Keratinocyte (primary cell): ENCODE measurements at regions not wholly inside any gene's neighbourhood (a gene's known extent, or its start where the extent isn't known, plus 50 kb on each side); places are given as distances from the start of the nearest gene placed in this dataset.

Experiments
- DNase-seq: peaks from one replicate; pipeline ENCODE4 v3.0.0-alpha.2; 2011; ENCODE audit warnings: low read depth, missing footprints, low spot score
- FAIRE-seq: peaks from 2 replicates; lab custom pipeline; 2011; peaks lifted over from hg19 to GRCh38; lab: Jason Lieb, UNC
- H2AFZ ChIP-seq: 2 replicates; pipeline ENCODE4 v1.6.0; 2012; ENCODE audit warnings: low read length, control low read depth, inconsistent platforms; ENCODE audit not compliant: control insufficient read depth
- H3K27ac ChIP-seq: 2 replicates; pipeline ENCODE4 v1.5.1; 2011; ENCODE audit warnings: low read length; ENCODE audit not compliant: control insufficient read depth, insufficient read depth
- H3K27me3 ChIP-seq: 3 replicates; pipeline ENCODE4 v1.6.0; 2011; ENCODE audit warnings: low read length; ENCODE audit not compliant: control insufficient read depth, insufficient read depth; ENCODE audit errors: extremely low read depth
- H3K36me3 ChIP-seq, 2 experiments: 2 replicates in 1 of 2; 3 replicates in 1 of 2; pipeline ENCODE4 v1.5.1; 2011; ENCODE audit warnings: low read length in 2 of 2, mild to moderate bottlenecking in 1 of 2; ENCODE audit not compliant: control insufficient read depth in 2 of 2, insufficient read depth in 2 of 2; ENCODE audit errors: extremely low read depth in 1 of 2
- H3K4me1 ChIP-seq: 3 replicates; pipeline ENCODE4 v1.5.1; 2011; ENCODE audit warnings: low read length; ENCODE audit not compliant: control insufficient read depth, insufficient read depth; ENCODE audit errors: extremely low read depth
- H3K4me2 ChIP-seq: 3 replicates; pipeline ENCODE4 v1.6.0; 2011; ENCODE audit warnings: low read depth, low read length; ENCODE audit not compliant: control insufficient read depth, insufficient read depth; ENCODE audit errors: extremely low read depth
- H3K4me3 ChIP-seq, 3 experiments: fragments of 200-600 bp in 1 of 3; sonication (generic) in 1 of 3; 2 replicates in 2 of 3; 3 replicates in 1 of 3; pipeline ENCODE4 v1.5.1; 2011 to 2016; ENCODE audit warnings: low read length in 3 of 3, mild to moderate bottlenecking in 3 of 3, control low read depth in 2 of 3, inconsistent platforms in 1 of 3, low read depth in 1 of 3, mixed read lengths in 1 of 3, mixed run types in 1 of 3, moderate library complexity in 1 of 3; ENCODE audit not compliant: control insufficient read depth in 2 of 3, insufficient read depth in 2 of 3; ENCODE audit errors: extremely low read depth in 1 of 3
- H3K79me2 ChIP-seq: 2 replicates; pipeline ENCODE4 v1.6.0; 2012; ENCODE audit warnings: low read length; ENCODE audit not compliant: control insufficient read depth, insufficient read depth
- H3K9ac ChIP-seq: 3 replicates; pipeline ENCODE4 v1.6.0; 2011; ENCODE audit warnings: low read length; ENCODE audit not compliant: control insufficient read depth, insufficient read depth; ENCODE audit errors: extremely low read depth
- H3K9me1 ChIP-seq: 3 replicates; pipeline ENCODE4 v1.6.0; 2011; ENCODE audit warnings: low read length; ENCODE audit not compliant: control insufficient read depth, insufficient read depth; ENCODE audit errors: extremely low read depth
- H3K9me3 ChIP-seq: 2 replicates; pipeline ENCODE4 v1.5.1; 2012; ENCODE audit warnings: low read depth, low read length; ENCODE audit not compliant: control insufficient read depth
- H4K20me1 ChIP-seq: 3 replicates; pipeline ENCODE4 v1.6.0; 2011; ENCODE audit warnings: low read length; ENCODE audit not compliant: control insufficient read depth, insufficient read depth; ENCODE audit errors: extremely low read depth
- CTCF ChIP-seq, 3 experiments: IDR thresholded peaks in 1 of 3; conservative IDR thresholded peaks in 1 of 3; optimal IDR thresholded peaks in 1 of 3; 2 replicates in 2 of 3; 3 replicates in 1 of 3; pipeline versions ENCODE3 to v1.5.1; 2011; ENCODE audit warnings: low read length in 3 of 3, mild to moderate bottlenecking in 3 of 3, moderate library complexity in 2 of 3, control low read depth in 1 of 3, inconsistent platforms in 1 of 3; ENCODE audit not compliant: insufficient read depth in 2 of 3; ENCODE audit errors: extremely low read depth in 1 of 3
- EZH2 ChIP-seq: IDR thresholded peaks from one replicate; pipeline ENCODE4 v1.6.1; 2012; ENCODE audit warnings: inconsistent platforms, mild to moderate bottlenecking, low read length, moderate library complexity
- dilution Hi-C: fragments of 300-500 bp; cut with MboI; formaldehyde crosslinking; loops from one replicate; pipeline ENCODE4 v1.7.0; 2020; ENCODE audit warnings: low sequenced_read_pairs; ENCODE audit not compliant: extremely low pct_ligation_motif_present

GRCh38 chr6:62392291-62392690 lies 106.3 kb upstream of the KHDRBS2 start:
- no peaks in the 10 kb centered on the region for H3K36me3 ChIP-seq
- TF ChIP-seq CTCF (optimal IDR thresholded peaks at IDR 0.05 in 1 of 3, IDR thresholded peaks at IDR 0.05 in 1 of 3, conservative IDR thresholded peaks at IDR 0.05 in 1 of 3; ENCODE audit: extremely low read depth in 1 of 3, insufficient read depth in 2 of 3, low read length in 3 of 3) (no peak), EZH2 (no peak)
- DNase-seq (no peak), FAIRE-seq (no peak)
- H3K79me2 ChIP-seq = no peaks in the 10 kb centered on the region
- no peak overlapping the region for H3K27ac ChIP-seq
- H3K9me1 ChIP-seq = no peaks in the 10 kb centered on the region
- H4K20me1 ChIP-seq = no peaks in the 10 kb centered on the region
- H3K4me2 ChIP-seq = no peak overlapping the region
- H2AFZ ChIP-seq = no peak overlapping the region
- H3K4me3 ChIP-seq = no peak overlapping the region
- no peaks in the 10 kb centered on the region for H3K27me3 ChIP-seq
- no peaks in the 10 kb centered on the region for H3K9me3 ChIP-seq
- dilution Hi-C loops = no loop called here
- H3K4me1 ChIP-seq = no peaks in the 10 kb centered on the region
- no peak overlapping the region for H3K9ac ChIP-seq

GRCh38 chr6:62391358-62391757 lies 105.3 kb upstream of the KHDRBS2 start:
- no peak for FAIRE-seq
- Histone ChIP-seq H3K4me1 (no peaks in the 10 kb centered on the region), H4K20me1 (no peaks in the 10 kb centered on the region), H3K9me3 (no peaks in the 10 kb centered on the region), H3K4me3 (no peak overlapping the region), H3K9ac (no peak overlapping the region), H3K79me2 (no peaks in the 10 kb centered on the region), H3K27ac (no peak overlapping the region), H2AFZ (no peak overlapping the region), H3K27me3 (no peaks in the 10 kb centered on the region), H3K9me1 (no peaks in the 10 kb centered on the region), H3K4me2 (no peak overlapping the region), H3K36me3 (no peaks in the 10 kb centered on the region)
- DNase-seq = no peak
- TF ChIP-seq CTCF (optimal IDR thresholded peaks at IDR 0.05 in 1 of 3, IDR thresholded peaks at IDR 0.05 in 1 of 3, conservative IDR thresholded peaks at IDR 0.05 in 1 of 3; ENCODE audit: extremely low read depth in 1 of 3, insufficient read depth in 2 of 3, low read length in 3 of 3) (no peak), EZH2 (no peak)
- dilution Hi-C loops = no loop called here
